Smooth muscle cell (in vitro differentiated cells): ENCODE measurements at regions not wholly inside any gene's neighbourhood (a gene's known extent, or its start where the extent isn't known, plus 50 kb on each side); places are given as distances from the start of the nearest gene placed in this dataset.
A peak's percentile ranks its signal among the peaks of the same experiment; 100 is the strongest.

Experiments used
- DNase-seq: peaks from one replicate; lab custom pipeline; 2025; ENCODE audit not compliant: unreplicated experiment; lab: John Stamatoyannopoulos, UW
- H2AFZ ChIP-seq: fragments of 200-600 bp; sonication (generic); 2 replicates; pipeline ENCODE4 v1.6.0; 2016; ENCODE audit warnings: antibody characterized with exemption, low read depth, mild to moderate bottlenecking
- H3F3A ChIP-seq: fragments of 200-600 bp; sonication (generic); 2 replicates; pipeline ENCODE4 v1.6.0; 2017; ENCODE audit warnings: antibody characterized with exemption, low read depth
- H3K27ac ChIP-seq: fragments of 200-600 bp; sonication (generic); 2 replicates; pipeline ENCODE4 v1.5.1; 2016; ENCODE audit warnings: low read depth, mild to moderate bottlenecking
- H3K27me3 ChIP-seq: fragments of 200-600 bp; sonication (generic); 2 replicates; pipeline ENCODE4 v1.6.1; 2016; ENCODE audit warnings: low read depth, mild to moderate bottlenecking
- H3K36me3 ChIP-seq: fragments of 200-600 bp; sonication (generic); 2 replicates; pipeline ENCODE4 v1.5.1; 2016; ENCODE audit warnings: low read depth
- H3K4me1 ChIP-seq: fragments of 200-600 bp; sonication (generic); 2 replicates; pipeline ENCODE4 v1.5.1; 2016; ENCODE audit warnings: low read depth
- H3K4me2 ChIP-seq: fragments of 200-600 bp; sonication (generic); 2 replicates; pipeline ENCODE4 v1.6.0; 2016; ENCODE audit warnings: mild to moderate bottlenecking
- H3K4me3 ChIP-seq: fragments of 200-600 bp; sonication (generic); 2 replicates; pipeline ENCODE4 v1.5.1; 2016; ENCODE audit warnings: mild to moderate bottlenecking
- H3K79me2 ChIP-seq: fragments of 200-600 bp; sonication (generic); 2 replicates; pipeline ENCODE4 v1.6.0; 2016; ENCODE audit warnings: low read depth, mild to moderate bottlenecking
- H3K9ac ChIP-seq: fragments of 200-600 bp; sonication (generic); 2 replicates; pipeline ENCODE4 v1.6.0; 2016; ENCODE audit warnings: low read depth
- H3K9me3 ChIP-seq: fragments of 200-600 bp; sonication (generic); replicated peaks from 2 replicates; pipeline ENCODE4 v1.5.1; 2016; ENCODE audit warnings: low read depth
- H4K20me1 ChIP-seq: fragments of 200-600 bp; sonication (generic); 2 replicates; pipeline ENCODE4 v1.6.0; 2016; ENCODE audit warnings: low read depth
- CTCF ChIP-seq: fragments of 200-600 bp; sonication (generic); IDR thresholded peaks from 2 replicates; pipeline ENCODE4 v1.5.1; 2017; ENCODE audit warnings: borderline replicate concordance, mild to moderate bottlenecking, antibody characterized with exemption; ENCODE audit not compliant: insufficient read depth, poor library complexity, severe bottlenecking
- WGBS: methylation state at CpG from one replicate; pipeline ENCODE4 v1.1.7; 2016; ENCODE audit warnings: low lambda C conversion rate; 5-methylcytosine and 5-hydroxymethylcytosine counted together

DNA sequence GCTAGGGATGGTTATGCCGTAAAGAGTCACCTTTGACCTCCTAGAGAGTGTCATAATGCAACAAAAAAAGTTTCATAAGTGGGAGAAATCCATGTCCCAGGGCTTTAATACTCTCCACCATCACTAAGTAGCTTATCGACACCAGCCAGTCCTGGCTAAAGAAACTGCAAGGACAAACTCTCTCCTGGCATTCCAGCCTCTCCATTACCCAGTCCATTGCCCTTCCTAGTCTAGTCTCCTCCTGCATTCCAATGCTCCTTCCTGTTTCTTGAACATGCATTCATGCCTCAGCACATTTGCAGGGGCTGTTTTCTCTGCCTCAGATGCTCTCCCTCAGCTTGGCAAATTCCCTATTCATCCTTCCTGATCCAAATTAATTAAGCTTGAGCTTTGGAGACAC is 364.1 kb downstream of the BRINP1 start:
- Histone ChIP-seq H3F3A (peaks cover 7% of the 10 kb centered on the region), H3K36me3 (no peaks in the 10 kb centered on the region), H3K4me3 (no peak overlapping the region), H3K79me2 (no peaks in the 10 kb centered on the region), H3K9me3 (no peaks in the 10 kb centered on the region), H4K20me1 (no peaks in the 10 kb centered on the region), H2AFZ (no peak overlapping the region), H3K4me1 (peaks cover 6% of the 10 kb centered on the region), H3K4me2 (peak overlapping the region; percentile 14), H3K27ac (peak overlapping the region; percentile 79), H3K27me3 (no peaks in the 10 kb centered on the region), H3K9ac (no peak overlapping the region)
- TF ChIP-seq CTCF: no peak
- WGBS: 93% methylated on average over 2 of the region's 2 CpGs
- DNase-seq: no peak

DNA sequence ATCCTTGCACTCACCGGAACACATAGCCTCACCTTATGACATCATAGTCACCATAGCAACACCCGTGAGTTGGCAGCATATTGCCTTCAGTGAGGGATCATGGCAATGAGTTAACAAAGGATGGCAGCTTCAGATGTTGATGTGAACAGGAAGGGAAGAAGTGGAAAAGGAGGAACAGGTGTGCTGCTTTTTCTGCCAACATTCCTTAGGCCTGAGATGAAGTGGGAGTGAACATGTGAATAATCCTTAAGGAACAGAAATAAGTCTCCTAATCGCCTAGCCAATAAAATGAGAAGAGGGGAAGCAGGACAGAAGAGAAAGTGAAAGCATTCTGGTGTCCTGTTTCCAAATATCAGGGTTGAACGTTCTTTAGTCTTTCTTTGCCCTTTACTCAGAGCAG is 360.0 kb downstream of the BRINP1 start:
- no peak overlapping the region for H3K4me3 ChIP-seq
- peaks cover 7% of the 10 kb centered on the region for H3F3A ChIP-seq
- no peak overlapping the region for H3K27ac ChIP-seq
- H3K36me3 ChIP-seq: no peaks in the 10 kb centered on the region
- no peaks in the 10 kb centered on the region for H3K9me3 ChIP-seq
- no peak for DNase-seq
- H2AFZ ChIP-seq: no peak overlapping the region
- no peak overlapping the region for H3K4me2 ChIP-seq
- H3K79me2 ChIP-seq: no peaks in the 10 kb centered on the region
- 68% methylated on average over 4 of the region's 4 CpGs for WGBS
- H3K4me1 ChIP-seq: peaks cover 6% of the 10 kb centered on the region
- no peak for TF ChIP-seq CTCF
- no peaks in the 10 kb centered on the region for H4K20me1 ChIP-seq
- no peaks in the 10 kb centered on the region for H3K27me3 ChIP-seq
- no peak overlapping the region for H3K9ac ChIP-seq

- Histone ChIP-seq H3K9ac (no peak overlapping the region), H2AFZ (no peak overlapping the region), H3K4me3 (no peak overlapping the region), H3K9me3 (no peaks in the 10 kb centered on the region), H3K36me3 (no peaks in the 10 kb centered on the region), H3K4me2 (no peak overlapping the region), H3K27ac (no peak overlapping the region), H3F3A (no peaks in the 10 kb centered on the region), H3K79me2 (no peaks in the 10 kb centered on the region), H4K20me1 (no peaks in the 10 kb centered on the region), H3K27me3 (no peaks in the 10 kb centered on the region), H3K4me1 (peaks cover 7% of the 10 kb centered on the region)
- DNase-seq: no peak
- TF ChIP-seq CTCF: no peak
- WGBS: 65% methylated on average over 9 of the region's 9 CpGs
Observed at GRCh38 chr9:119020284-119020683, 349.0 kb downstream of the BRINP1 start.

- 76% methylated on average over 4 of the region's 4 CpGs for WGBS
- H3K9ac ChIP-seq: no peak overlapping the region
- H3K36me3 ChIP-seq: no peaks in the 10 kb centered on the region
- no peak overlapping the region for H3K4me2 ChIP-seq
- H3K4me1 ChIP-seq: peaks cover 7% of the 10 kb centered on the region
- H4K20me1 ChIP-seq: no peaks in the 10 kb centered on the region
- no peak for DNase-seq
- H3K4me3 ChIP-seq: no peak overlapping the region
- H3K79me2 ChIP-seq: no peaks in the 10 kb centered on the region
- H3K27me3 ChIP-seq: no peaks in the 10 kb centered on the region
- no peak overlapping the region for H3K27ac ChIP-seq
- H2AFZ ChIP-seq: no peak overlapping the region
- H3K9me3 ChIP-seq: no peaks in the 10 kb centered on the region
- TF ChIP-seq CTCF: no peak
- no peaks in the 10 kb centered on the region for H3F3A ChIP-seq
Observed at GRCh38 chr9:119020730-119021333, 348.4 kb downstream of the BRINP1 start.
